Ishikawa (cell line): ENCODE measurements at regions not wholly inside any gene's neighbourhood (a gene's known extent, or its start where the extent isn't known, plus 50 kb on each side); places are given as distances from the start of the nearest gene placed in this dataset.

Experiments
- TAF1 ChIP-seq: IDR thresholded peaks from 2 replicates; pipeline ENCODE4 v1.6.1; 2012; ENCODE audit warnings: low read depth, mild to moderate bottlenecking
- ZBTB7A ChIP-seq: IDR thresholded peaks from 2 replicates; pipeline ENCODE4 v1.6.1; 2012; ENCODE audit warnings: low read depth
- TF ChIP-seq, protein P1 (sequence below): IDR thresholded peaks from 2 replicates; pipeline ENCODE4 v1.6.1; 2012

DNA sequence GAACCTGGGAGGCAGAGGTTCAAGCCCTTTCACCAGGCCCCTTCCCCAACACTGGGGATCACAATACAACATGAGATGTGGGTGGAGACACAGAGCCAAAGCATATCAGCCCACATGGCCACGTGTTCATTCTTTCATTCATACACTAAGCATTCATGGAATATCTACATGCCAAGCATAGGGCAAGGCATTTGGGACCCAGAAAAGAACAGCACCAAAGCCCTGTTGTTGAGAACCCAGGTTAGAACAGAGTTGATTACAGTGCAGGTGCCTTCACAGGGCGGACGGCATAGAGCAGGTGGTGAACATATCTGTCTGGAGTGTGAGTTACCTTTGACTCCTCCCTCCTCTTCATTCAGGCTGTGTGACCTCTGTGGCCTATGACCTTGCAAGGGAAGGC, 159.4 kb upstream of the GSC start:
- TF ChIP-seq ZBTB7A (no peak), TAF1 (no peak)
- TF ChIP-seq, protein P1, sequence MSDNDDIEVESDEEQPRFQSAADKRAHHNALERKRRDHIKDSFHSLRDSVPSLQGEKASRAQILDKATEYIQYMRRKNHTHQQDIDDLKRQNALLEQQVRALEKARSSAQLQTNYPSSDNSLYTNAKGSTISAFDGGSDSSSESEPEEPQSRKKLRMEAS, result no peak
